ENCODE measurements at regions not wholly inside any gene's neighbourhood (a gene's known extent, or its start where the extent isn't known, plus 50 kb on each side); places are given as distances from the start of the nearest gene placed in this dataset.
"Not testable (repeated sequence)": the region's sequence is repeated elsewhere in the genome, so short reads cannot be mapped to it uniquely, and the experiment has no call there.

GRCh38 chr7:153993402-153993801, 58.8 kb upstream of the DPP6 start:
- H3K9ac ChIP-seq, H3K4me1 ChIP-seq, H3K27me3 ChIP-seq, H3K9me3 ChIP-seq, H4K20me1 ChIP-seq, H3K4me2 ChIP-seq, H3K4me3 ChIP-seq, H3K36me3 ChIP-seq, H3K27ac ChIP-seq: not testable (repeated sequence)

- H3K4me1 ChIP-seq, H3K27ac ChIP-seq, H3K4me2 ChIP-seq, H3K4me3 ChIP-seq, H4K20me1 ChIP-seq, H3K9ac ChIP-seq, H3K9me3 ChIP-seq, H3K27me3 ChIP-seq, H3K36me3 ChIP-seq: not testable (repeated sequence)
Measured at GRCh38 chr7:153998896-153999295, 53.3 kb upstream of the DPP6 start.
